NT2/D1 (cell line): ENCODE measurements at regions not wholly inside any gene's neighbourhood (a gene's known extent, or its start where the extent isn't known, plus 50 kb on each side); places are given as distances from the start of the nearest gene placed in this dataset.

Source experiments
- SUZ12 ChIP-seq: IDR thresholded peaks from 2 replicates; pipeline ENCODE4 v1.6.1; 2011; ENCODE audit not compliant: insufficient read length, insufficient read depth; ENCODE audit errors: extremely low read depth
- YY1 ChIP-seq: IDR thresholded peaks from 2 replicates; pipeline ENCODE4 v1.6.1; 2011; ENCODE audit not compliant: insufficient read length, insufficient read depth

GRCh38 chr2:15772681-15773080, 167.7 kb upstream of the MYCN start:
- TF ChIP-seq YY1 (no peak), SUZ12 (no peak)
